GM21526 (cell line): ENCODE measurements at regions not wholly inside any gene's neighbourhood (a gene's known extent, or its start where the extent isn't known, plus 50 kb on each side); places are given as distances from the start of the nearest gene placed in this dataset.
"Not testable (repeated sequence)": the region's sequence is repeated elsewhere in the genome, so short reads cannot be mapped to it uniquely, and the experiment has no call there.

Source experiments
- ATAC-seq: cut with Tn5 transposase; IDR thresholded peaks from one replicate; pipeline ENCODE4 v1.9.1; 2021; ENCODE audit warnings: moderate library complexity; ENCODE audit not compliant: unreplicated experiment, low FRiP score

- ATAC-seq: no peak
Measured at GRCh38 chr10:83706952-83707582, 432.2 kb upstream of the GHITM start.

- no peak for ATAC-seq
Measured at GRCh38 chr10:83713423-83713822, 425.9 kb upstream of the GHITM start.

- ATAC-seq: no peak
Measured at GRCh38 chr10:83723080-83723479, 416.2 kb upstream of the GHITM start.

- no peak for ATAC-seq
Measured at GRCh38 chr10:83724471-83725241, 414.7 kb upstream of the GHITM start.

- ATAC-seq: no peak
Measured at GRCh38 chr10:83725567-83725966, 413.7 kb upstream of the GHITM start.

GRCh38 chr10:83734278-83734677 is 405.0 kb upstream of the GHITM start:
- no peak for ATAC-seq

GRCh38 chr10:83736008-83736407 is 403.3 kb upstream of the GHITM start:
- no peak for ATAC-seq

GRCh38 chr10:83750604-83751003 is 388.7 kb upstream of the GHITM start:
- ATAC-seq: no peak

- ATAC-seq: no peak
Measured at GRCh38 chr10:83753490-83753889, 385.8 kb upstream of the GHITM start.

- no peak for ATAC-seq
Measured at GRCh38 chr10:83754857-83755256, 384.5 kb upstream of the GHITM start.

GRCh38 chr10:83760142-83760541 is 379.2 kb upstream of the GHITM start:
- no peak for ATAC-seq

GRCh38 chr10:83764666-83765065 is 374.6 kb upstream of the GHITM start:
- no peak for ATAC-seq

- ATAC-seq: no peak
Measured at GRCh38 chr10:83765731-83766130, 373.6 kb upstream of the GHITM start.

GRCh38 chr10:83769281-83769820 is 370.0 kb upstream of the GHITM start:
- no peak for ATAC-seq

- ATAC-seq: not testable (repeated sequence)
Measured at GRCh38 chr10:83786701-83787100, 352.6 kb upstream of the GHITM start.

- no peak for ATAC-seq
Measured at GRCh38 chr10:83801983-83802382, 337.3 kb upstream of the GHITM start.

GRCh38 chr10:83806717-83807116 is 332.6 kb upstream of the GHITM start:
- ATAC-seq: no peak

GRCh38 chr10:83809001-83809400 is 330.3 kb upstream of the GHITM start:
- ATAC-seq: no peak

- ATAC-seq: no peak
Measured at GRCh38 chr10:83816942-83817341, 322.4 kb upstream of the GHITM start.

GRCh38 chr10:83817797-83818196 is 321.5 kb upstream of the GHITM start:
- no peak for ATAC-seq

- no peak for ATAC-seq
Measured at GRCh38 chr10:83819609-83820008, 319.7 kb upstream of the GHITM start.

- ATAC-seq: no peak
Measured at GRCh38 chr10:83820033-83820432, 319.3 kb upstream of the GHITM start.
